ENCODE measurements at regions not wholly inside any gene's neighbourhood (a gene's known extent, or its start where the extent isn't known, plus 50 kb on each side); places are given as distances from the start of the nearest gene placed in this dataset.

DNA sequence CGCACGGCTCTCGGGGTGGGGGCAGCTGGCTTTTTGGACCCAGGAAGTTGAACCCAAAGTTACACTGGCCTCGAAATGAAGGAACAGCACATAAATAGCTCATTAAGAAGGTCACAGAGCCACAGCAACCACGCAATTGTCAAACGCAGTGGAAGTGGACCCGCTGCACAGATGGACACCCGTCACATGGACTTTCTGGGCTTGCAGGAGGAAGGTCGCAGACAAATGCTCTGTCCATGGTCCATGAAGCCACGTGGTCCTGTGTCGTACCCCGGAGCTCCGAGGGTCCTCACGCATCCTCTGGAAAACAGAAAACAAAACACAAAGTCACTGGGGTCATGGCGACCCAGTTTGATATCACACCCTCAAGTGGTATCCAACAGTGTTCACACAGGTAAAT is 308.1 kb upstream of the SALL3 start:
- no peak overlapping the region for H3K27ac Mint-ChIP-seq
- ATAC-seq (replicated peaks in 1 of 4), result no peak

DNA sequence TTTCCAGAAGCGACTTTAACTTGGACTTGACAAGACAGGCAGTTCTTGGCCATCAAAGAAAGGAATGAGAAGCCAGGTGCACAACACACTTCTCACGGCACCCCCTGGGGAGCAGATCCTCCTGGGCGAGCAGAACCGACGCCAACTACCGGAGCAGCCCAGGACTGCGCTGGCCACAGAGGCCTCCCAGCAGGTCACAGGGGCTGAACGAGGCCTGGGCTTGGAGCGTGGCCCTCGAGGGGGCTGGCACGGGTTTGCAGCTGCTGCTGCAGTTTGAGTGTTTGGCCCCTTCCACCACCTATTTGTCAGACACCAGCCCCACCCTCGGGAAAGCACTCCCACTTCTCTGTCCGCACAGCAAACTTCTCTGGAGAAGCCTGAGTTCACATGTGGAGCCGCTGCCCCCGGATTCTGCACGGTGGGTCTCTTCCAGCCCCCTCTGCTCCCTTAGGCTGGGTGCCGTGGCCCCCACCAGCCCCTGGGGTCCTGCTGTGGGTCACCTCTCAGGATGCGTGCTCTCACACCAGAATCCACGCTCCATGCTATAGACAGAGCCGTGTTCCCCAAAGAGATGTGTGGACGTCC is 306.7 kb upstream of the SALL3 start:
- POLR2A ChIA-PET, result no interaction called here
- Histone ChIP-seq H3K27ac (ENCODE audit: low read length) (no peak overlapping the region), H3K27me3 (replicated peaks in 1 of 2; ENCODE audit: control insufficient read depth in 2 of 2, extremely low read depth in 1 of 2, insufficient read depth in 2 of 2, low read length in 1 of 2) (peaks cover 0 to 10% of the 10 kb centered on the region in 2 experiments), H3K4me1 (ENCODE audit: control insufficient read depth in 1 of 2, extremely low read depth in 1 of 2, insufficient read depth in 2 of 2, low read length in 2 of 2) (peaks cover 0 to 1% of the 10 kb centered on the region in 2 experiments), H3K4me3 (ENCODE audit: control insufficient read depth in 1 of 2, extremely low read depth in 1 of 2, low read length in 1 of 2) (no peak overlapping the region), H3K9me3 (no peaks in the 10 kb centered on the region), H3K36me3 (ENCODE audit: control insufficient read depth in 2 of 2, extremely low read depth in 1 of 2, insufficient read depth in 1 of 2, low read length in 1 of 2) (no peaks in the 10 kb centered on the region)
- Mint-ChIP-seq H3K27me3 (no peaks in the 10 kb centered on the region), H3K36me3 (no peaks in the 10 kb centered on the region), H3K4me3 (no peak overlapping the region), H3K4me1 (peaks cover 0 to 1% (median 0%) of the 10 kb centered on the region in 3 donors), H3K9me3 (no peaks in the 10 kb centered on the region), H3K27ac (no peak overlapping the region)
- ATAC-seq (replicated peaks in 1 of 4), result no peak
- WGBS (ENCODE audit: insufficient coverage), result 85% methylated on average over 21 of the region's 21 CpGs
- CTCF ChIA-PET, result no interaction called here
- no peak for DNase-seq

More for the DNA sequence above, 308.1 kb upstream of the SALL3 start:
- Histone ChIP-seq H3K9me3 (no peaks in the 10 kb centered on the region), H3K4me1 (ENCODE audit: control insufficient read depth in 1 of 2, extremely low read depth in 1 of 2, insufficient read depth in 2 of 2, low read length in 2 of 2) (no peaks in the 10 kb centered on the region), H3K27ac (ENCODE audit: low read length) (no peak overlapping the region), H3K36me3 (ENCODE audit: control insufficient read depth in 2 of 2, extremely low read depth in 1 of 2, insufficient read depth in 1 of 2, low read length in 1 of 2) (no peaks in the 10 kb centered on the region), H3K4me3 (ENCODE audit: control insufficient read depth in 1 of 2, extremely low read depth in 1 of 2, low read length in 1 of 2) (no peak overlapping the region), H3K27me3 (replicated peaks in 1 of 2; ENCODE audit: control insufficient read depth in 2 of 2, extremely low read depth in 1 of 2, insufficient read depth in 2 of 2, low read length in 1 of 2) (peaks cover 0 to 4% of the 10 kb centered on the region in 2 experiments)
- Mint-ChIP-seq H3K4me1 (no peaks in the 10 kb centered on the region), H3K4me3 (no peak overlapping the region), H3K9me3 (no peaks in the 10 kb centered on the region), H3K36me3 (no peaks in the 10 kb centered on the region), H3K27me3 (no peaks in the 10 kb centered on the region)
- CTCF ChIA-PET, result interaction anchor here in 1 of 2 donors (1.0 kb wide), 1 partner anchor 22 kb away, joined by 3 read pairs; no protein-coding TSS in a partner anchor
- 81% methylated on average over 15 of the region's 15 CpGs for WGBS (ENCODE audit: insufficient coverage)
- no peak for DNase-seq
- POLR2A ChIA-PET, result no interaction called here

DNA sequence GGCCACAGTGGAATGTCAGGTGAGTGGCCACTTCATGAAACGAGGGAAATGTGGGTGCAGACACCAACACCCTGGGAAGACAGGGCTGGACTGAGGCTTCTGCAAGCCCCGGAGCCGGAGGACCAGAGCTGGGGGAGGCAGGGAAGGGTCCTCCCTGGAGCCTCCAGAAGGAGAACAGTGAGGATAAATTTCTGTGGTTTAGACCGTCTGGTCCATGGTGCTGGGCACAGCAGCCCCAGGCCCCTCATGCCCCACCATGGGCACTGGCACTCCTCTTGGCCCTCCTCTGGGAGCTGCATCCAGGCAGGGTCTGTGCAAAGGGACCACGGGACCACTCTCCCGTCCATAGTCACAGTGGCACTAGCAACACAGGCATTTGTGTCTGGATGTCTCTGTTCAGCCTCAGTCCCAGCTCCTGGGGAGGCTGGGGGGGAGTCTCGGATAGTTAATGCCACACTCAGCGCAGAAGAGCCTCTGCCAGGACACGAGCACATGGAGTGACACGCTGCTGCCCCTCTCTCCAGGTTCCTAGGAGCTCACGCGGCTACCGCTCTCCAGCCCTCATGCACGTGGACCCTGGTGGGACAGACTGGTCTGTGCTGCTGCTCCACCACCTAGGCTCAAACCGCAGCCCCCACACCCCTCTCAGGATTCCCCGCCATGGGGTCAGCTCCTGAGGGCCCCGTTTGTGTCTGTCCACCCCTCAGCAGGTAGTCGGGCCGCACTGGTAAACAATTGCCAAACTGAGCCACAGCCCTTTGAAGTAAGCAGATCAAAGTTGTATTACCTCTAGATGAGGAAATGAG is 305.9 kb upstream of the SALL3 start:
- peaks cover 0 to 8% (median 2%) of the 10 kb centered on the region in 3 donors for H3K4me1 Mint-ChIP-seq
- no peak for DNase-seq
- Histone ChIP-seq H3K27me3 (replicated peaks in 1 of 2; ENCODE audit: control insufficient read depth in 2 of 2, extremely low read depth in 1 of 2, insufficient read depth in 2 of 2, low read length in 1 of 2) (peaks cover 0 to 10% of the 10 kb centered on the region in 2 experiments), H3K36me3 (ENCODE audit: control insufficient read depth in 2 of 2, extremely low read depth in 1 of 2, insufficient read depth in 1 of 2, low read length in 1 of 2) (no peaks in the 10 kb centered on the region), H3K9me3 (no peaks in the 10 kb centered on the region), H3K27ac (ENCODE audit: low read length) (no peak overlapping the region), H3K4me3 (ENCODE audit: control insufficient read depth in 1 of 2, extremely low read depth in 1 of 2, low read length in 1 of 2) (no peak overlapping the region), H3K4me1 (ENCODE audit: control insufficient read depth in 1 of 2, extremely low read depth in 1 of 2, insufficient read depth in 2 of 2, low read length in 2 of 2) (peaks cover 0 to 4% of the 10 kb centered on the region in 2 experiments)
- no peaks in the 10 kb centered on the region for H3K36me3 Mint-ChIP-seq
- ChIA-PET CTCF (no interaction called here), POLR2A (no interaction called here)
- no peaks in the 10 kb centered on the region for H3K9me3 Mint-ChIP-seq
- 72% methylated on average over 15 of the region's 19 CpGs for WGBS (ENCODE audit: insufficient coverage)
- ATAC-seq (replicated peaks in 1 of 4), result no peak
- H3K27ac Mint-ChIP-seq, result no peak overlapping the region
- H3K27me3 Mint-ChIP-seq, result peaks cover 0 to 2% of the 10 kb centered on the region in 2 donors
- H3K4me3 Mint-ChIP-seq, result no peak overlapping the region

DNA sequence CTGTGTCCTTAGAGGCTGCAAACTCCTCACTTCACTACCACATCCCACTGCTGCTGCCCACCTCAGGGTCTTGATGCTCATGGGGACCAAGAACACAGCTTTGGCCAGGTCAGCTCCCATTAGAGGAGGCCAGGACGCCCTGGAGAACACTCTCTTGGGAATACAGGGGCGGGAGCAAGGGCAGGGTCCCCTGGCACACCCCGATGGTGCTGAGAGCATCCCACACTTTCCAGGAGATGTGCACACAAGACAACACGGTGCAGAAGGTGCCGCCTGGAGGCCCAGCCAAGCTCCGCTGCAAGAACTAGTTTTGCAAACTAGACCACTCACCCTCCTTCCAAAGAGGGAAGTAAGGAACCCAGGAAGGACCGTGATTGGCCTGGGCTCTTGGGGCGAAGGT is 304.4 kb upstream of the SALL3 start:
- H3K4me3 Mint-ChIP-seq, result no peak overlapping the region
- H3K4me1 Mint-ChIP-seq, result peaks cover 0 to 8% (median 2%) of the 10 kb centered on the region in 3 donors
- ATAC-seq (replicated peaks in 1 of 4), result no peak
- H3K27ac ChIP-seq (ENCODE audit: low read length), result no peak overlapping the region
- 69% methylated on average over 4 of the region's 8 CpGs for WGBS (ENCODE audit: insufficient coverage)
- H3K9me3 Mint-ChIP-seq, result no peaks in the 10 kb centered on the region
- H3K4me1 ChIP-seq (ENCODE audit: control insufficient read depth in 1 of 2, extremely low read depth in 1 of 2, insufficient read depth in 2 of 2, low read length in 2 of 2), result peaks cover 0 to 4% of the 10 kb centered on the region in 2 experiments
- ChIA-PET POLR2A (no interaction called here), CTCF (no interaction called here)
- H3K36me3 Mint-ChIP-seq, result no peaks in the 10 kb centered on the region
- H3K36me3 ChIP-seq (ENCODE audit: control insufficient read depth in 2 of 2, extremely low read depth in 1 of 2, insufficient read depth in 1 of 2, low read length in 1 of 2), result no peaks in the 10 kb centered on the region
- H3K27me3 Mint-ChIP-seq, result peaks cover 0 to 2% of the 10 kb centered on the region in 2 donors
- H3K27ac Mint-ChIP-seq, result no peak overlapping the region
- no peak overlapping the region for H3K4me3 ChIP-seq (ENCODE audit: control insufficient read depth in 1 of 2, extremely low read depth in 1 of 2, low read length in 1 of 2)
- H3K27me3 ChIP-seq (replicated peaks in 1 of 2; ENCODE audit: control insufficient read depth in 2 of 2, extremely low read depth in 1 of 2, insufficient read depth in 2 of 2, low read length in 1 of 2), result peaks cover 0 to 10% of the 10 kb centered on the region in 2 experiments
- H3K9me3 ChIP-seq, result no peaks in the 10 kb centered on the region
- no peak for DNase-seq

DNA sequence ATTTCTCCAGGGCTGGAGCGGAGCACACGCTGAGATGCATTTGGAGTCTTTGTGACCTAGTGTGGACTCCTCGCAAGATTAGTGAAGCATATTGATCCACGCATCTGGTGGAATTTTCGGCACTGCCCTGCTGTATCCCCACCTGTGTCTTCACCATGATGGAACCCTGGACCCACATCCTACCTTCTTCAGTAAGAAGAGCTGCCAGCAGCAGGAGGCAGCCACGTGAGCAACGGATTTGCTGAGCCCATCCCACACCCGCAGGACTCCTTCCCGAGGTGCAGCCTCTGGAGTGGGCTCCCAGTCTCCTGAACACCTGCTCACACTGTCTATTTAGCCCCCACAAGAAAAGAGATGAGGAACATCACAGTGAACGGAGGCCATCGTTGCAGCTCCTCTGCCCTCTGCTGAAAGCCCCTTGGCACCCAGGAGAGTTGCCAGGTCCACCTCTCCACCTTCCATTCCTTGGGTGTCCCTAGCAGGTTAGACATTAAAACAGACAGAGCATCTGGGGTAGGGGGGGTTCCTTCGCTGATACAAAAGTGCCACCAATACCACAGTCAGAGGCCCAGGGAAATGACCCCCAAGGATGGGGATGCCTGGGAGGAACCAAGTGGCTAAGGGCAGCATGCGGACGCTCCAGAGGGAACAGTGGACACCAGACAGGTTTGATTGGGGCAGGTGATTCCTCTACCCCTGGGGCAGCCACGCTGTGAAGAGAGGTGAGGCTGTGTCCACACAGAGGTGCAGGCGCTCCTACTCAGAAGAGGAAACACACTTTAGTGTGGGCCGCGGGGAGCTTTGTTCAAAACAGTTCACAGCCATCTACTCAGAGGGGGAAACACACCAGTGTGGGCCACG is 302.8 kb upstream of the SALL3 start:
- WGBS (ENCODE audit: insufficient coverage), result 82% methylated on average over 15 of the region's 19 CpGs
- Histone ChIP-seq H3K4me3 (ENCODE audit: control insufficient read depth in 1 of 2, extremely low read depth in 1 of 2, low read length in 1 of 2) (no peak overlapping the region), H3K36me3 (ENCODE audit: control insufficient read depth in 2 of 2, extremely low read depth in 1 of 2, insufficient read depth in 1 of 2, low read length in 1 of 2) (no peaks in the 10 kb centered on the region), H3K9me3 (no peaks in the 10 kb centered on the region), H3K4me1 (ENCODE audit: control insufficient read depth in 1 of 2, extremely low read depth in 1 of 2, insufficient read depth in 2 of 2, low read length in 2 of 2) (peaks cover 0 to 4% of the 10 kb centered on the region in 2 experiments), H3K27ac (ENCODE audit: low read length) (no peak overlapping the region), H3K27me3 (replicated peaks in 1 of 2; ENCODE audit: control insufficient read depth in 2 of 2, extremely low read depth in 1 of 2, insufficient read depth in 2 of 2, low read length in 1 of 2) (peaks cover 0 to 6% of the 10 kb centered on the region in 2 experiments)
- ATAC-seq (replicated peaks in 1 of 4) (no peak), DNase-seq (no peak)
- ChIA-PET CTCF (no interaction called here), POLR2A (no interaction called here)
- no peak overlapping the region for H3K27ac Mint-ChIP-seq
- no peaks in the 10 kb centered on the region for H3K36me3 Mint-ChIP-seq
- H3K4me3 Mint-ChIP-seq, result no peak overlapping the region
- peaks cover 0 to 7% of the 10 kb centered on the region in 2 donors for H3K27me3 Mint-ChIP-seq
- H3K9me3 Mint-ChIP-seq, result no peaks in the 10 kb centered on the region
- H3K4me1 Mint-ChIP-seq, result peaks cover 0 to 8% (median 2%) of the 10 kb centered on the region in 3 donors

DNA sequence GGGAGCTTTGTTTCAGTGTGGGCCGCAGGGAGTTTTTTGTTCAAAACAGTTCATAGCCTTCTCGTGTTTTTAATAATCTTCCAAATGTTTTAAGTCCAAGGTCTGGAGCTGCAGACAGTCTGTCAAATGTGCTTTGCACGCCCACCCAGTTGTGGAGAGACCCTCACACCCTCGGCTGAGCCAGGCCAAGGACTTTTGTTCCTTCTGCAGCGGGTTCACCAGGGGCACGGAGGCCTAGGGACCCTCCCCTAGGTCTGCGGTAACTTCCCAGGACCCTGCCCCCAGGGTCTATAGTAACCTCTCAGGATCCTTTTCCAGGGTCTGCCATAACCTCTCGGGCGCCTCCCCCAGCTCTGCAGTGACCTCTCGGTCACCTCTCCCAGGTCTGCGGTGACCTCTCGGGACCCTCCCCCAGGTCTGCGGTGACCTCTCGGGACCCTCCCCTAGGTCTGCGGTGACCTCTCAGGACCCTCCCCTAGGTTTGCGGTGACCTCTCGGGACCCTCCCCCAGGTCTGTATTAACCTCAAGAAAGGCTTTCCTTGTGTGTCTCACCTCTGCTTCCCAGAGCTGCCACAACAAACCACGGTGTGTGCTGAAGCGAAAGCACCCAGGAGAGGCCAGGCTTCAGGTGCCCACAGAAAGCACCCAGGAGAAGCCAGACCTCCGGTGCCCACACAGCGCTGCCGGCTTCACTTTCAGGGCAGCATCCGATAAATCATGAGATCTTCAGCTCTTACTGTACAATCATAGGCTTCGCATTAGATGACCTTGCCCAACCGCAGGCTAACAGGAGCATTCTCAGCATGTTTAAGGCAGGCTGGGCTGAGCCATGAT is 301.9 kb upstream of the SALL3 start:
- Mint-ChIP-seq H3K27ac (no peak overlapping the region), H3K4me3 (no peak overlapping the region), H3K27me3 (peaks cover 0 to 7% of the 10 kb centered on the region in 2 donors), H3K9me3 (no peaks in the 10 kb centered on the region), H3K4me1 (peaks cover 0 to 8% (median 2%) of the 10 kb centered on the region in 3 donors), H3K36me3 (no peaks in the 10 kb centered on the region)
- ATAC-seq (replicated peaks in 1 of 4) (no peak), DNase-seq (no peak)
- no peak overlapping the region for H3K4me3 ChIP-seq (ENCODE audit: control insufficient read depth in 1 of 2, extremely low read depth in 1 of 2, low read length in 1 of 2)
- no peaks in the 10 kb centered on the region for H3K9me3 ChIP-seq
- H3K36me3 ChIP-seq (ENCODE audit: control insufficient read depth in 2 of 2, extremely low read depth in 1 of 2, insufficient read depth in 1 of 2, low read length in 1 of 2), result no peaks in the 10 kb centered on the region
- no peak overlapping the region for H3K27ac ChIP-seq (ENCODE audit: low read length)
- peaks cover 0 to 4% of the 10 kb centered on the region in 2 experiments for H3K4me1 ChIP-seq (ENCODE audit: control insufficient read depth in 1 of 2, extremely low read depth in 1 of 2, insufficient read depth in 2 of 2, low read length in 2 of 2)
- H3K27me3 ChIP-seq (replicated peaks in 1 of 2; ENCODE audit: control insufficient read depth in 2 of 2, extremely low read depth in 1 of 2, insufficient read depth in 2 of 2, low read length in 1 of 2), result peaks cover 0 to 6% of the 10 kb centered on the region in 2 experiments
- ChIA-PET POLR2A (no interaction called here), CTCF (no interaction called here)
- WGBS (ENCODE audit: insufficient coverage), result 68% methylated on average over 24 of the region's 25 CpGs
